Peyer's patch (tissue), 4 donors: ENCODE measurements at regions not wholly inside any gene's neighbourhood (a gene's known extent, or its start where the extent isn't known, plus 50 kb on each side); places are given as distances from the start of the nearest gene placed in this dataset.
A peak's percentile ranks its signal among the peaks of the same experiment; 100 is the strongest.

Experiments used
- DNase-seq, 3 donors: peaks; one replicate each; pipeline ENCODE4 v3.0.0-alpha.2; 2017 to 2019
- H3K27ac ChIP-seq, 4 donors: fragments of 200-600 bp; sonication (generic); one replicate each; pipeline ENCODE4 v1.5.1; 2016 to 2019
- H3K27me3 ChIP-seq, 2 donors: fragments of 200-600 bp; sonication (generic); one replicate each; pipeline ENCODE4 v1.5.1; 2019
- H3K36me3 ChIP-seq, 3 donors: fragments of 200-600 bp; sonication (generic); one replicate each; pipeline ENCODE4 v1.5.1; 2016 to 2019
- H3K4me1 ChIP-seq, 4 donors: fragments of 200-600 bp; sonication (generic); one replicate each; pipeline ENCODE4 v1.5.1; 2016 to 2019
- H3K4me3 ChIP-seq, 4 donors: fragments of 200-600 bp; sonication (generic); 1 replicate in 3 of 4; 2 replicates in 1 of 4; pipeline ENCODE4 v1.5.1; 2016 to 2019; ENCODE audit warnings: mild to moderate bottlenecking in 1 of 4
- H3K9me3 ChIP-seq, 4 donors: fragments of 200-600 bp; sonication (generic); one replicate each; pipeline ENCODE4 v1.5.1; 2016 to 2019; ENCODE audit warnings: mild to moderate bottlenecking in 1 of 4
- POLR2A ChIP-seq, 2 donors: fragments of 450-650 bp; IDR thresholded peaks; one replicate each; pipeline ENCODE4 v1.5.1; 2017; ENCODE audit warnings: antibody characterized with exemption in 2 of 2, mild to moderate bottlenecking in 2 of 2, moderate library complexity in 2 of 2
- TF ChIP-seq, protein P1 (sequence below), 6 experiments: fragments of 450-650 bp in 4 of 6; fragments of 200-600 bp in 2 of 6; sonication (generic) in 1 of 6; IDR thresholded peaks; one replicate each; pipeline ENCODE4 v1.5.1; 2017 to 2019; ENCODE audit warnings: antibody characterized with exemption in 6 of 6, mild to moderate bottlenecking in 3 of 6, moderate library complexity in 1 of 6

DNA sequence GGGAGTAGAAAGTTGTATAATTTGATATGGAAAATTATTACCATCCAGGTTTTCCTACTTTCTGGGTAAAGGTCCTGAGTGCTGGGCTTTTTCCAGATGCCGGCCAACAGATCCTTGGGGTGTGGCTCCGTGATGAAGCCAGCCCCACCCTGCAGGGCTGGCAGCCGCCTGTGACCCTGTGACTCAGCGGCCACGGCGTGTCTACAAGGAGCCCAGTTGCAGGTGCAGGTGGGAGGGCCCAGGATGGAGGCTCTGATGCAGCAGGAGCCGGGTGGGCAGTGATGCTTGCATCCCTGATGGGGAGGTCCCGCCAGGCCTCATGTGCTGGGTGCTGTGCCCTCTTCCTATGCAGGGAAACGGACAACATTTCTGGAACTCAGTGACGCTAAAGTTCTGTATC lies 96.0 kb upstream of the ALKAL2 start:
- H3K27ac ChIP-seq, result no peak overlapping the region
- H3K9me3 ChIP-seq, result no peaks in the 10 kb centered on the region
- TF ChIP-seq POLR2A (IDR thresholded peaks at IDR 0.05), result no peak
- TF ChIP-seq, protein P1, sequence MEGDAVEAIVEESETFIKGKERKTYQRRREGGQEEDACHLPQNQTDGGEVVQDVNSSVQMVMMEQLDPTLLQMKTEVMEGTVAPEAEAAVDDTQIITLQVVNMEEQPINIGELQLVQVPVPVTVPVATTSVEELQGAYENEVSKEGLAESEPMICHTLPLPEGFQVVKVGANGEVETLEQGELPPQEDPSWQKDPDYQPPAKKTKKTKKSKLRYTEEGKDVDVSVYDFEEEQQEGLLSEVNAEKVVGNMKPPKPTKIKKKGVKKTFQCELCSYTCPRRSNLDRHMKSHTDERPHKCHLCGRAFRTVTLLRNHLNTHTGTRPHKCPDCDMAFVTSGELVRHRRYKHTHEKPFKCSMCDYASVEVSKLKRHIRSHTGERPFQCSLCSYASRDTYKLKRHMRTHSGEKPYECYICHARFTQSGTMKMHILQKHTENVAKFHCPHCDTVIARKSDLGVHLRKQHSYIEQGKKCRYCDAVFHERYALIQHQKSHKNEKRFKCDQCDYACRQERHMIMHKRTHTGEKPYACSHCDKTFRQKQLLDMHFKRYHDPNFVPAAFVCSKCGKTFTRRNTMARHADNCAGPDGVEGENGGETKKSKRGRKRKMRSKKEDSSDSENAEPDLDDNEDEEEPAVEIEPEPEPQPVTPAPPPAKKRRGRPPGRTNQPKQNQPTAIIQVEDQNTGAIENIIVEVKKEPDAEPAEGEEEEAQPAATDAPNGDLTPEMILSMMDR (IDR thresholded peaks at IDR 0.05), result no peak
- no peaks in the 10 kb centered on the region for H3K4me1 ChIP-seq
- H3K36me3 ChIP-seq, result no peaks in the 10 kb centered on the region
- H3K4me3 ChIP-seq, result no peak overlapping the region
- no peaks in the 10 kb centered on the region for H3K27me3 ChIP-seq
- DNase-seq, result peak in 1 of 3 donors; percentile 64

DNA sequence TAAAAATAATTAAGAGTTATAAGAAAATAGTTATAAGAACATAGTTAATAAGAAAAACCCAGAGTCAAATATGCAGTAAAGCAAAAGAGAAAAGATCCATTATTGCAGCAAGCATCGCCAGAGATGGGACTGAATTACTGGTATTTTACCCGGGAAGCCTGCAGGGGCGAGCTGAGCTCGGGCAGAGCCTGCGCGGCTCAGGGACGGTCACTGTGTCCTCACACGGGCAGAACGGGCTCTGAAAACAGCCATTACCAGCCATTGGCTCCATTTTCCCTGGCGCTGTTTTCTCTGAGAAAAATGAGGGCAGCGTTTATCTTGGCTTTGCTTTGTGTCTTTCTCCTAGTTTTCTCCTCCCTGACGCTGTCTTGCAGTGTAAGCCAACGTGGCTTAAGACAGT lies 95.3 kb upstream of the ALKAL2 start:
- Histone ChIP-seq H3K4me1 (no peaks in the 10 kb centered on the region), H3K36me3 (no peaks in the 10 kb centered on the region), H3K4me3 (no peak overlapping the region), H3K27me3 (no peaks in the 10 kb centered on the region), H3K9me3 (no peaks in the 10 kb centered on the region), H3K27ac (no peak overlapping the region)
- DNase-seq, result no peak
- no peak for TF ChIP-seq POLR2A (IDR thresholded peaks at IDR 0.05)
- TF ChIP-seq, protein P1 (IDR thresholded peaks at IDR 0.05), result no peak

DNA sequence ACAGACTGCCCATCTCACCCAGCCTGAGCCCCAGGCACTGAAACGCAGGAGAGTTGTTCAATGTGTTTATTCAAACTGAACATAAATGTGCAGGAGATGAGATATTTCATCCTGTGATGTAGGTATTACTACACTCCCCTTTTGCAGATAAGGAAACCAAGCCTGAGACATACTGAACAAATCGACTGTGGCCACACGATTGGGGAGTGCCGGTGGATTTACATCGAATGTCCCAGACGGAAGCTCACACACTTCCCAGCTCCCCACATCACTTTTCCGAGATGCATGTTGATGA lies 94.8 kb upstream of the ALKAL2 start:
- H3K27me3 ChIP-seq, result no peaks in the 10 kb centered on the region
- H3K36me3 ChIP-seq, result no peaks in the 10 kb centered on the region
- H3K9me3 ChIP-seq, result no peaks in the 10 kb centered on the region
- no peak for TF ChIP-seq POLR2A (IDR thresholded peaks at IDR 0.05)
- TF ChIP-seq, protein P1 (IDR thresholded peaks at IDR 0.05), result no peak
- H3K4me1 ChIP-seq, result no peaks in the 10 kb centered on the region
- H3K27ac ChIP-seq, result no peak overlapping the region
- no peak overlapping the region for H3K4me3 ChIP-seq
- DNase-seq, result no peak

DNA sequence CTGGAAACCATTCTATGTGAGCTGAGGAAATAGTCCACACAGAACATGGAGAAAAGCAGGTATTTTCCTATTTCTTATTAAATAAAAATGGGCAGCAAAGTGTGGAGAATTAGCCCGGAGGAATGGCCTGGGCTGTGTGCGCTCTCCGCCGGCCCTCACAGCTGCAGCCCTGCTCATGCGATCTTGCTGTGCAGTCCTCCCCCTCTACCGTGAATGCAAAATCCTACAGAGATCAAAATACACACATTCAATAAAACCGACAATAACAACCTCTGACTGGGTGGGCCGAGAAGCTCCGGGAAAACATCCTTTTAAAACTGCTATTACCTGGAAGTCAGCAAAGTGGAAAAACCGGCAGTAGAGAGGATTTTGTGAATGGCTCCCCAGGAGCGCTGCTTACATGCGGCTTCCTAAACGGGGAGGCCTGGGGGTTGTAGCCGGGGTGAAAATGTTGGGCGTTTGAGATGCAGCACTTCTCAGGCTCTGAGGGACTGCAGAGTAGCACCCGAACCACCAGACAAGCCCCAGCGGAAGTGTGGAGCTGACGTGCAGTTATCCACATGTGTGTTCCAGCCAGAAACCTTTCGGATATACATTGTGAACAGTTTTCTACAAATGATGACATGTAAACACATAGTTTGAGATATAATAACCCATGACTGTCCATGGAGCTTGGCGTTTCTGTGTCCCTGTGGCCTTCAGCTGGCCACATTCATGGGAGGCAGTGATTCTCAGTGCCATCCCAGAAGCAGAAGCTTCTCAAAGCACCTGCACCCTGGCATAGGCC lies 94.2 kb upstream of the ALKAL2 start:
- TF ChIP-seq POLR2A (IDR thresholded peaks at IDR 0.05), result no peak
- Histone ChIP-seq H3K27me3 (no peaks in the 10 kb centered on the region), H3K4me3 (no peak overlapping the region), H3K9me3 (no peaks in the 10 kb centered on the region), H3K4me1 (no peaks in the 10 kb centered on the region), H3K27ac (no peak overlapping the region), H3K36me3 (no peaks in the 10 kb centered on the region)
- DNase-seq, result no peak

DNA sequence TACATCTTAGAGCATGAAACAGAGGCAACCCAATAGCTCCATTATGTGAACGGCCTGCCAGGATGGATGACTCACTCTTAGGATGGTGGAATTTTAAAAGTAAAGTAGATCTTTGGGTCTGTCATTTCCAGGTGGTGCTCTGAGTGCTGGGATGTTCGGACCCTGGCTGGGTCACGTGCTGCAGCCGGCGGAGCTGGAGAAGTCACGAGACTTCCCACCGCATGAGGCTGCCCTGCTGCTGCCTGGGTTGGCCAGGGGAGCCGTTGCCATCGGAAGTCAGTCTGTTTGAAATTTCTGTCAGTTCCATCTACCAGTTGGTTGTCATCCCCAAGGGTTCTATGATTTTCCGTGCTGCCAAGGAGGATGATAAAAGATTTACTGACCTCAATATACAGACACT lies 93.3 kb upstream of the ALKAL2 start:
- no peaks in the 10 kb centered on the region for H3K9me3 ChIP-seq
- no peaks in the 10 kb centered on the region for H3K4me1 ChIP-seq
- no peak for DNase-seq
- no peak for TF ChIP-seq POLR2A (IDR thresholded peaks at IDR 0.05)
- TF ChIP-seq, protein P1 (IDR thresholded peaks at IDR 0.05), result no peak
- H3K27ac ChIP-seq, result no peak overlapping the region
- H3K27me3 ChIP-seq, result no peaks in the 10 kb centered on the region
- H3K4me3 ChIP-seq, result no peak overlapping the region
- no peaks in the 10 kb centered on the region for H3K36me3 ChIP-seq

DNA sequence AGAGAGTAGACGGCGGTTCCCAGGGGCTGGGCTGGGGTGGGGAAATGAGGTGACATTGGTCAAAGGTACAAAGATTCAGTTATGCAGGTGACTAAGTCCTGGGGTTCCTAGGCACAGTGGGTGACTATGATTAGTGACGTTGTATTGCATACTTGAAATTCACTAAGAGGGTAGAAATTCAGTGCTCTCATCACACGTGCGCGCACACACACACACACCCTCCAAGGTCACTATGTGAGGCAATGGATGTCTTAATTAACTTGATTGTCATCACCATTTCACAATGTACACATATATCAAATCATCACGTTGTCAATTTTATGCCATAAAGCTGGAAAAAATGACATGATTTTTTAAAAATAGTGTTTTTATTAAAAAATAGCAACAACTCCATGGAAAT lies 92.9 kb upstream of the ALKAL2 start:
- Histone ChIP-seq H3K9me3 (no peaks in the 10 kb centered on the region), H3K27me3 (no peaks in the 10 kb centered on the region), H3K27ac (no peak overlapping the region), H3K36me3 (no peaks in the 10 kb centered on the region), H3K4me3 (no peak overlapping the region), H3K4me1 (no peaks in the 10 kb centered on the region)
- DNase-seq, result no peak
- no peak for TF ChIP-seq POLR2A (IDR thresholded peaks at IDR 0.05)
- TF ChIP-seq, protein P1 (IDR thresholded peaks at IDR 0.05), result no peak
